GM13977 (cell line): ENCODE measurements at regions not wholly inside any gene's neighbourhood (a gene's known extent, or its start where the extent isn't known, plus 50 kb on each side); places are given as distances from the start of the nearest gene placed in this dataset.

ENCODE experiments used
- DNase-seq: peaks from one replicate; pipeline ENCODE4 v3.0.0; 2012; ENCODE audit warnings: low spot score
- CTCF ChIP-seq: IDR thresholded peaks from 2 replicates; pipeline ENCODE4 v1.5.1; 2012; ENCODE audit warnings: mild to moderate bottlenecking, control low read depth; ENCODE audit not compliant: insufficient read depth; ENCODE audit errors: extremely low read depth, missing control alignments
- in situ Hi-C: fragments of 300-500 bp; cut with MboI; formaldehyde crosslinking; loops from one replicate; pipeline ENCODE4 v1.12.0; 2022; ENCODE audit warnings: low sequenced_read_pairs, low pct_unique_long_range_greater_than_20kb, mixed read lengths, inconsistent platforms; ENCODE audit not compliant: unreplicated experiment

GRCh38 chr11:127307700-127308099, 307.1 kb upstream of the KIRREL3 start:
- in situ Hi-C loops: no loop called here
- no peak for TF ChIP-seq CTCF

GRCh38 chr11:127304634-127305033, 304.1 kb upstream of the KIRREL3 start:
- in situ Hi-C loops: no loop called here
- no peak for TF ChIP-seq CTCF
- DNase-seq: no peak

More at GRCh38 chr11:127307700-127308099, 307.1 kb upstream of the KIRREL3 start:
- DNase-seq: no peak

DNA sequence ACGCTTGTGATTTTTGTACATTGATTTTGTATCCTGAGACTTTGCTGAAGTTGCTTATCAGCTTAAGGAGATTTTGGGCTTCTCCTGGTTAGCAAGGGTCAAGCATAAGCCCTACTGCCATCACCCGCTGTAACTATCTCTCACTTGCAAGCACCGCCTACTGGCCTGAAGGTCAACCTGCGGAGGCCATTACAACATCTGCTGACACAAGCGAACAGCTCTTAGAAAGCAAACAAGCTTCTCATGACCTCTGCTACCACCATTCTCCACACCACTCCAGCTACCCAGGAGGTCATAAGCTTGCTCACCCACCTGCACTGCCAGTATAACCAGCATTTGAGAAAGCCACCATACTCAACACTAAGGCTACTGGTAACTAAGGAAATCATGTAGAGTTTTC, 288.4 kb upstream of the KIRREL3 start:
- TF ChIP-seq CTCF: no peak
- DNase-seq: no peak
- in situ Hi-C loops: no loop called here

DNA sequence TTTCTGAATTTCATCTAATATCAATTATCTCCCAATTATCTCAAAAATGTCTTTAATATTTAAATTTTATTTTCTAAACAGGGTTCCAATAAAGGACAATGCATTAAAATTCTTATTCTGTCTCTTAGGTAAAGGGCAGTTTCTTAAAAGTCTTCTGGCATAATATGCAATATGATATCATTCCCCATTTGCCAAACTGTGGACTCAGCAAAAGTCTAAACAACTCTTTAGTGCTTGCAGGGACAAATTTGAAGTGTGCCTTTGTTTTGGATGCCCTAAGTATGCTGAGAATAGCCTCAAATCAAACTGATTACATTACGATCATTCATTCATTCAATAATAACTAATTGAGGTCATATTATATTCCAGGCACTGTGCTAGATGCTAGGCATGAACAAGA, 281.0 kb upstream of the KIRREL3 start:
- in situ Hi-C loops: no loop called here
- TF ChIP-seq CTCF: no peak
- DNase-seq: no peak

DNA sequence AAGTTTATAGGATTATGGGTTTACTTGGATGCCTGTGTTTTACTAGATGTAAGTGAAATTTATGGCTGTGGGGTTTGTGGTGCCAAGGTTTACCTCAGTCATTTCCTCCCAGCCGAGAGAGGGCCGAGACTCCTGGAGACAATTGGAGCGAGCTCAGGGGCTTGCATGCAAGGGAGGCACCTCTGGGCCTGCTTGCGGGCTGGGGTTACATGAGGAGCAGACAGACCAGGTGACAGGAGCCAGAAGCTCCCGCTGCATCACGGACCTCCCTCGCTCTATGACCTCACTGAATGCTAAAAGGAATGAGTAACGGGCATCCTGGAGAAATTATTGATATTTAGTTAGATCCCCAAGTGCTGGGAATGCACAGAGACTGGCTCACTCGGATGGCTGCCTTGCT, 275.2 kb upstream of the KIRREL3 start:
- DNase-seq: no peak
- in situ Hi-C loops: no loop called here
- TF ChIP-seq CTCF: no peak

GRCh38 chr11:127274328-127274676, 273.7 kb upstream of the KIRREL3 start:
- in situ Hi-C loops: no loop called here
- DNase-seq: no peak
- no peak for TF ChIP-seq CTCF
